ENCODE measurements at regions not wholly inside any gene's neighbourhood (a gene's known extent, or its start where the extent isn't known, plus 50 kb on each side); places are given as distances from the start of the nearest gene placed in this dataset.

DNA sequence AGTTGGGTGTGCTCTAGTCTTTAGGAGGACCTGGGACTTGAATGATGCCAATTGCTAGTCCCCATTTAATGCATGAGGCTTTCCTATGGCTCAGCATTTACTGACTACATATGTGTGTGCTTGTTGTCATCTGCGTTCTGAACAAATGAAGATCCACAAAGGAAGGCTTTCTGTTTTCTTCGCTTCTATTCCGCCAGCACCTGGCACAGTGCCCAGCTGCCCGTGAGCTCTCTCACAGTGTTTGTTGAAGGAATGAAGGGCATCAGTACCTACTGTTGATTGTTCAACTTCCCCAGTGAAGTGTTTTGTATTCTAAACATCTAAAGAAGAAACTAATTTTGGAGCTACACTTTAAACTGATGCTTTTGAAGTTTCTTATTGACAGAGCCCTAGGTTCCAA, 122.4 kb upstream of the LINC00305 start:
- H3K79me2 ChIP-seq (ENCODE audit: insufficient read depth, low read length), result no peaks in the 10 kb centered on the region
- no TSS peak for BruUV-seq (replicated peaks)
- H3K9me3 ChIP-seq (ENCODE audit: low read length), result peaks cover 67% of the 10 kb centered on the region
- ChIA-PET POLR2A (no interaction called here), CTCF (ENCODE audit: low intra/inter-chr PET ratio, low total read pairs) (no interaction called here)
- FAIRE-seq (no peak), ATAC-seq (no peak), DNase-seq (ENCODE audit: low spot score) (no peak)
- H3K4me3 ChIP-seq (replicated peaks in 1 of 3; ENCODE audit: insufficient read depth in 1 of 3, low read depth in 2 of 3, low read length in 3 of 3), result no peak overlapping the region
- no peak overlapping the region for H3K4me2 ChIP-seq (ENCODE audit: low read depth, low read length)
- H4K20me1 ChIP-seq (ENCODE audit: insufficient read depth, low read length), result no peaks in the 10 kb centered on the region
- intact Hi-C loops (cut with micrococcal nuclease; ENCODE audit: unreplicated experiment), result no loop called here
- TF ChIP-seq ZNF850 (CRISPR knock-in tag; conservative IDR thresholded peaks at IDR 0.05), result no peak
- no peak for TF ChIP-seq ZNF292 (CRISPR knock-in tag; IDR thresholded peaks at IDR 0.05; ENCODE audit: borderline replicate concordance, low read depth)
- TF ChIP-seq ZNF670 (CRISPR knock-in tag; IDR thresholded peaks at IDR 0.05; ENCODE audit: borderline replicate concordance), result no peak
- TF ChIP-seq KDM5A (IDR thresholded peaks at IDR 0.05; ENCODE audit: borderline replicate concordance, low read length), result no peak
- H3K36me3 ChIP-seq (replicated peaks in 1 of 2; ENCODE audit: control insufficient read depth in 1 of 2, insufficient read depth in 2 of 2, low read length in 2 of 2), result no peaks in the 10 kb centered on the region
- no peak overlapping the region for H2AFZ ChIP-seq (ENCODE audit: low read length)
- H3K27me3 ChIP-seq (ENCODE audit: control insufficient read depth in 1 of 2, insufficient read depth in 2 of 2, low read length in 2 of 2), result no peaks in the 10 kb centered on the region
- no peak overlapping the region for H3K27ac ChIP-seq (ENCODE audit: extremely low read length, insufficient read depth, low read length)
- no peak overlapping the region for H3K9ac ChIP-seq (ENCODE audit: insufficient read depth, low read depth, low read length)
- in situ Hi-C loops (cut with HindIII; ENCODE audit: extremely low pct_ligation_motif_present, low pct_unique_long_range_greater_than_20kb), result no loop called here
- 14% methylated on average over 4 of the region's 4 CpGs for WGBS (ENCODE audit: low lambda C conversion rate)
- no peaks in the 10 kb centered on the region for H3K4me1 ChIP-seq (ENCODE audit: insufficient read depth, low read length)

DNA sequence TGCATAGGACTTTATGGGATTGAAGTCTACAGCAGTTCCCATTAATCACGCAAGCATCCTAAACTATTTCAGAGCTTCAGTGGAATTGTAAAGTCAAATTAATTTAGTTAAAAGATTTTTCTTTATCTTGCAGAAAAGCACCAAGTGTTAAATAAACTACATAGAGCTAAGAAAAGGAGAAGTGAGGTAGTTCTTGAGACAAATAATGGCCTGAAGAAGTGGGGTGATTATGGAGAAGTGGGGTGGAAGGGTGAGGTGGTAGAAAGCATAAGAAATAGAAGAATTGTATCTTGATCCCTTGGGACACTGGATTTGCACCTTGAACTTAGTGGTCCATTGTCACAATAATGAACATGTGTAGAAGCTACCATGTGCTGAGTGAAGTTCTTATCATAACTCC, 121.7 kb upstream of the LINC00305 start:
- 81% methylated on average over 1 of the region's 1 CpG for WGBS (ENCODE audit: low lambda C conversion rate)
- Histone ChIP-seq H3K79me2 (ENCODE audit: insufficient read depth, low read length) (no peaks in the 10 kb centered on the region), H3K4me2 (ENCODE audit: low read depth, low read length) (no peak overlapping the region), H3K9me3 (ENCODE audit: low read length) (peaks cover 64% of the 10 kb centered on the region), H2AFZ (ENCODE audit: low read length) (no peak overlapping the region), H3K4me1 (ENCODE audit: insufficient read depth, low read length) (no peaks in the 10 kb centered on the region), H3K9ac (ENCODE audit: insufficient read depth, low read depth, low read length) (no peak overlapping the region), H4K20me1 (ENCODE audit: insufficient read depth, low read length) (no peaks in the 10 kb centered on the region), H3K36me3 (replicated peaks in 1 of 2; ENCODE audit: control insufficient read depth in 1 of 2, insufficient read depth in 2 of 2, low read length in 2 of 2) (no peaks in the 10 kb centered on the region), H3K4me3 (replicated peaks in 1 of 3; ENCODE audit: insufficient read depth in 1 of 3, low read depth in 2 of 3, low read length in 3 of 3) (no peak overlapping the region), H3K27ac (ENCODE audit: extremely low read length, insufficient read depth, low read length) (no peak overlapping the region), H3K27me3 (ENCODE audit: control insufficient read depth in 1 of 2, insufficient read depth in 2 of 2, low read length in 2 of 2) (no peaks in the 10 kb centered on the region)
- BruUV-seq (replicated peaks), result no TSS peak
- in situ Hi-C loops (cut with HindIII; ENCODE audit: extremely low pct_ligation_motif_present, low pct_unique_long_range_greater_than_20kb), result no loop called here
- intact Hi-C loops (cut with micrococcal nuclease; ENCODE audit: unreplicated experiment), result no loop called here
- POLR2A ChIA-PET, result no interaction called here
- no peak for ATAC-seq
- no peak for DNase-seq (ENCODE audit: low spot score)
- CTCF ChIA-PET (ENCODE audit: low intra/inter-chr PET ratio, low total read pairs), result no interaction called here
- FAIRE-seq, result no peak
- TF ChIP-seq ZNF720 (CRISPR knock-in tag; IDR thresholded peaks at IDR 0.05) (no peak), RORA (CRISPR knock-in tag; IDR thresholded peaks at IDR 0.05) (no peak), HOXA7 (CRISPR knock-in tag; IDR thresholded peaks at IDR 0.05) (no peak), SMC3 (IDR thresholded peaks at IDR 0.05; ENCODE audit: low read length) (no peak), SMAD1 (CRISPR knock-in tag; IDR thresholded peaks at IDR 0.05; ENCODE audit: borderline replicate concordance, low read depth) (no peak), ARNTL (CRISPR knock-in tag; IDR thresholded peaks at IDR 0.05) (no peak), ZNF292 (CRISPR knock-in tag; IDR thresholded peaks at IDR 0.05; ENCODE audit: borderline replicate concordance, low read depth) (no peak), ZMYM2 (CRISPR knock-in tag; IDR thresholded peaks at IDR 0.05) (no peak)
- TF ChIP-seq, protein P1, sequence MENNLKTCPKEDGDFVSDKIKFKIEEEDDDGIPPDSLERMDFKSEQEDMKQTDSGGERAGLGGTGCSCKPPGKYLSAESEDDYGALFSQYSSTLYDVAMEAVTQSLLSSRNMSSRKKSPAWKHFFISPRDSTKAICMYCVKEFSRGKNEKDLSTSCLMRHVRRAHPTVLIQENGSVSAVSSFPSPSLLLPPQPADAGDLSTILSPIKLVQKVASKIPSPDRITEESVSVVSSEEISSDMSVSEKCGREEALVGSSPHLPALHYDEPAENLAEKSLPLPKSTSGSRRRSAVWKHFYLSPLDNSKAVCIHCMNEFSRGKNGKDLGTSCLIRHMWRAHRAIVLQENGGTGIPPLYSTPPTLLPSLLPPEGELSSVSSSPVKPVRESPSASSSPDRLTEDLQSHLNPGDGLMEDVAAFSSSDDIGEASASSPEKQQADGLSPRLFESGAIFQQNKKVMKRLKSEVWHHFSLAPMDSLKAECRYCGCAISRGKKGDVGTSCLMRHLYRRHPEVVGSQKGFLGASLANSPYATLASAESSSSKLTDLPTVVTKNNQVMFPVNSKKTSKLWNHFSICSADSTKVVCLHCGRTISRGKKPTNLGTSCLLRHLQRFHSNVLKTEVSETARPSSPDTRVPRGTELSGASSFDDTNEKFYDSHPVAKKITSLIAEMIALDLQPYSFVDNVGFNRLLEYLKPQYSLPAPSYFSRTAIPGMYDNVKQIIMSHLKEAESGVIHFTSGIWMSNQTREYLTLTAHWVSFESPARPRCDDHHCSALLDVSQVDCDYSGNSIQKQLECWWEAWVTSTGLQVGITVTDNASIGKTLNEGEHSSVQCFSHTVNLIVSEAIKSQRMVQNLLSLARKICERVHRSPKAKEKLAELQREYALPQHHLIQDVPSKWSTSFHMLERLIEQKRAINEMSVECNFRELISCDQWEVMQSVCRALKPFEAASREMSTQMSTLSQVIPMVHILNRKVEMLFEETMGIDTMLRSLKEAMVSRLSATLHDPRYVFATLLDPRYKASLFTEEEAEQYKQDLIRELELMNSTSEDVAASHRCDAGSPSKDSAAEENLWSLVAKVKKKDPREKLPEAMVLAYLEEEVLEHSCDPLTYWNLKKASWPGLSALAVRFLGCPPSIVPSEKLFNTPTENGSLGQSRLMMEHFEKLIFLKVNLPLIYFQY (CRISPR knock-in tag; IDR thresholded peaks at IDR 0.05; ENCODE audit: borderline replicate concordance), result no peak
- TF ChIP-seq, protein P2, sequence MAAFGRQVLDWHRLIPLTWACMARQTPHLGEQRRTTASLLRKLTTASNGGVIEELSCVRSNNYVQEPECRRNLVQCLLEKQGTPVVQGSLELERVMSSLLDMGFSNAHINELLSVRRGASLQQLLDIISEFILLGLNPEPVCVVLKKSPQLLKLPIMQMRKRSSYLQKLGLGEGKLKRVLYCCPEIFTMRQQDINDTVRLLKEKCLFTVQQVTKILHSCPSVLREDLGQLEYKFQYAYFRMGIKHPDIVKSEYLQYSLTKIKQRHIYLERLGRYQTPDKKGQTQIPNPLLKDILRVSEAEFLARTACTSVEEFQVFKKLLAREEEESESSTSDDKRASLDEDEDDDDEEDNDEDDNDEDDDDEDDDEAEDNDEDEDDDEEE (CRISPR knock-in tag; IDR thresholded peaks at IDR 0.05), result no peak
- TF ChIP-seq, protein P3, sequence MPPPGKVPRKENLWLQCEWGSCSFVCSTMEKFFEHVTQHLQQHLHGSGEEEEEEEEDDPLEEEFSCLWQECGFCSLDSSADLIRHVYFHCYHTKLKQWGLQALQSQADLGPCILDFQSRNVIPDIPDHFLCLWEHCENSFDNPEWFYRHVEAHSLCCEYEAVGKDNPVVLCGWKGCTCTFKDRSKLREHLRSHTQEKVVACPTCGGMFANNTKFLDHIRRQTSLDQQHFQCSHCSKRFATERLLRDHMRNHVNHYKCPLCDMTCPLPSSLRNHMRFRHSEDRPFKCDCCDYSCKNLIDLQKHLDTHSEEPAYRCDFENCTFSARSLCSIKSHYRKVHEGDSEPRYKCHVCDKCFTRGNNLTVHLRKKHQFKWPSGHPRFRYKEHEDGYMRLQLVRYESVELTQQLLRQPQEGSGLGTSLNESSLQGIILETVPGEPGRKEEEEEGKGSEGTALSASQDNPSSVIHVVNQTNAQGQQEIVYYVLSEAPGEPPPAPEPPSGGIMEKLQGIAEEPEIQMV (CRISPR knock-in tag; IDR thresholded peaks at IDR 0.05; ENCODE audit: low read depth), result no peak
